ENCODE measurements at regions not wholly inside any gene's neighbourhood (a gene's known extent, or its start where the extent isn't known, plus 50 kb on each side); places are given as distances from the start of the nearest gene placed in this dataset.

DNA sequence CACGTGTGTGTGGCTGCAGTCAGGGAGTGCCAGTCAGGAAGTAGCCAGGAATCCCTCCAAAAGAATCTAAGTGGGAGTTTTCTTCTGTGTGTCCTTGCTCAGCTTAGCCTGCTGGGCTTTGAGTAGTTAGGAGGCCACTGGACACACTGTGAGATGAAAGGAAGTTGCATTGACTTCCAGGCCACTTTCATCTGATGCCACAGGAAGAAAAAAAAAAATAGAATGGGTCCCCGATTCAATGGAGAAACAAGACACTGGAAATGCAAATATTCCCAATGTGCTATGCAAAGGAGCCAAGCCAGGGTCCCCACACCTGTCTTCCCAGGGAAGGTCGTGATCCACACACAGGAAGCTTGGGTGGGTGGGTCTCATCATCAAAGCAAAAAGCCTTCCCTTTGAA is 95.6 kb upstream of the E2F8 start:
- intact Hi-C loops (cut with DNase I; ENCODE audit: low total_unique reads) (no loop called here), in situ Hi-C loops (cut with MboI; ENCODE audit: low pct_ligation_motif_present in 1 of 4, low pct_unique_long_range_greater_than_20kb in 1 of 4, low sequenced_read_pairs in 3 of 4) (no loop called here)
- WGBS, 2 donors (ENCODE audit: low coverage in 1 of 2) = 17 to 37% methylated on average over 1 to 3 of the region's 3 CpGs
- H3K36me3 ChIP-seq = no peaks in the 10 kb centered on the region
- TF ChIP-seq, protein P1, sequence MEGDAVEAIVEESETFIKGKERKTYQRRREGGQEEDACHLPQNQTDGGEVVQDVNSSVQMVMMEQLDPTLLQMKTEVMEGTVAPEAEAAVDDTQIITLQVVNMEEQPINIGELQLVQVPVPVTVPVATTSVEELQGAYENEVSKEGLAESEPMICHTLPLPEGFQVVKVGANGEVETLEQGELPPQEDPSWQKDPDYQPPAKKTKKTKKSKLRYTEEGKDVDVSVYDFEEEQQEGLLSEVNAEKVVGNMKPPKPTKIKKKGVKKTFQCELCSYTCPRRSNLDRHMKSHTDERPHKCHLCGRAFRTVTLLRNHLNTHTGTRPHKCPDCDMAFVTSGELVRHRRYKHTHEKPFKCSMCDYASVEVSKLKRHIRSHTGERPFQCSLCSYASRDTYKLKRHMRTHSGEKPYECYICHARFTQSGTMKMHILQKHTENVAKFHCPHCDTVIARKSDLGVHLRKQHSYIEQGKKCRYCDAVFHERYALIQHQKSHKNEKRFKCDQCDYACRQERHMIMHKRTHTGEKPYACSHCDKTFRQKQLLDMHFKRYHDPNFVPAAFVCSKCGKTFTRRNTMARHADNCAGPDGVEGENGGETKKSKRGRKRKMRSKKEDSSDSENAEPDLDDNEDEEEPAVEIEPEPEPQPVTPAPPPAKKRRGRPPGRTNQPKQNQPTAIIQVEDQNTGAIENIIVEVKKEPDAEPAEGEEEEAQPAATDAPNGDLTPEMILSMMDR (IDR thresholded peaks at IDR 0.05) = no peak
- no peak for TF ChIP-seq POLR2AphosphoS5 (IDR thresholded peaks at IDR 0.05)
- no peak for TF ChIP-seq POLR2A (IDR thresholded peaks at IDR 0.05)
- TF ChIP-seq EP300 (IDR thresholded peaks at IDR 0.05; ENCODE audit: low read depth) = no peak
- H3K4me3 ChIP-seq = no peak overlapping the region
- H3K27me3 ChIP-seq = peaks cover 27% of the 10 kb centered on the region
- H3K9me3 ChIP-seq = no peaks in the 10 kb centered on the region
- no peaks in the 10 kb centered on the region for H3K4me1 ChIP-seq
- H3K27ac ChIP-seq = no peak overlapping the region
- DNase-seq = no peak

DNA sequence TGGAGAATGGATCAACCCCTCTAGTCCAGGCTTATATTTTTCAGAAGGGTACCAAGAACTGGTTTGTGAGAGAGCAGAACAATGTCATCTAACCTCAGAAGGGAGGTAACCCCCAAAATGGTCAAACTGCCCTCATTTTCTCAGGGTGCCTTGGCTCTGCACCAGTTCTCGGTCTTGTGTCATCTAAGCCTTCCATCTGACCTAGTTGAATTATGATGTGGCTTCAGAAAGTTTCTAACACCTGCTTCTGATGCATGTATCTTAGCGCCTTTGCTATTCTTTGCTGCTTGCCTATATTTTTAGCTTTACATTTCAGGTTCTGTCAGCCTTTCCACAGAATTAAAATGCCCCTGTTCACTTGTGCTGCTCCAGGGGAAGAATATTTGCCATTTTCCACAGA is 91.7 kb upstream of the E2F8 start:
- H3K27me3 ChIP-seq = no peaks in the 10 kb centered on the region
- no peaks in the 10 kb centered on the region for H3K9me3 ChIP-seq
- DNase-seq = no peak
- in situ Hi-C loops (cut with MboI; ENCODE audit: low pct_ligation_motif_present in 1 of 4, low pct_unique_long_range_greater_than_20kb in 1 of 4, low sequenced_read_pairs in 3 of 4) = no loop called here
- no peak overlapping the region for H3K27ac ChIP-seq
- WGBS, 2 donors (ENCODE audit: low coverage in 1 of 2) = 77 to 100% methylated on average over 2 of the region's 2 CpGs
- intact Hi-C loops (cut with DNase I; ENCODE audit: low total_unique reads) = no loop called here
- no peaks in the 10 kb centered on the region for H3K36me3 ChIP-seq
- no peak for TF ChIP-seq EP300 (IDR thresholded peaks at IDR 0.05; ENCODE audit: low read depth)
- TF ChIP-seq POLR2AphosphoS5 (IDR thresholded peaks at IDR 0.05) = no peak
- TF ChIP-seq, protein P1 (IDR thresholded peaks at IDR 0.05) = no peak
- no peak for TF ChIP-seq POLR2A (IDR thresholded peaks at IDR 0.05)
- no peaks in the 10 kb centered on the region for H3K4me1 ChIP-seq
- H3K4me3 ChIP-seq = no peak overlapping the region

DNA sequence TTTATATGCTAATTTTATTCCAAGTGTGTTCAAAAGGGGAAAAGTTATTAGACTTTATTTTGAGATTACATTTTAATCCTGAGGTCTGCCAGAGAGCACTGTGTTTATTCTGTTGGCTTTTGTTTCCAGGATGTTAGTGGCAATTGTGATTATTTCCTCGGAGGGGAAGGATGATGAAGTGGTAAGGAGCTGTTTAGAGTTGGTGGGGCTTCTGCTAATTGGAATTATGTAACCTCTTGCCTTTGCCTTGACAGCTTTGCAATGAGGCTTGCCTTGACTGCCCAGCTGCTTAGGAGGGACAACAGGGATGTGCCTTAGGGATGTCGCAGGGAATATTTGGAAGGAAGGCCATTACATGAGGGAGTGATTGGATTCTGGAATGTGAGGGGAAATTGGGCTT is 89.7 kb upstream of the E2F8 start:
- no peak for DNase-seq
- H3K9me3 ChIP-seq = no peaks in the 10 kb centered on the region
- intact Hi-C loops (cut with DNase I; ENCODE audit: low total_unique reads) = no loop called here
- no peaks in the 10 kb centered on the region for H3K27me3 ChIP-seq
- no peaks in the 10 kb centered on the region for H3K36me3 ChIP-seq
- 38 to 40% methylated on average over 1 to 2 of the region's 2 CpGs for WGBS, 2 donors (ENCODE audit: low coverage in 1 of 2)
- no peak overlapping the region for H3K27ac ChIP-seq
- no peaks in the 10 kb centered on the region for H3K4me1 ChIP-seq
- no peak overlapping the region for H3K4me3 ChIP-seq
- no peak for TF ChIP-seq POLR2A (IDR thresholded peaks at IDR 0.05)
- no peak for TF ChIP-seq POLR2AphosphoS5 (IDR thresholded peaks at IDR 0.05)
- TF ChIP-seq, protein P1 (IDR thresholded peaks at IDR 0.05) = no peak
- no peak for TF ChIP-seq EP300 (IDR thresholded peaks at IDR 0.05; ENCODE audit: low read depth)
- in situ Hi-C loops (cut with MboI; ENCODE audit: low pct_ligation_motif_present in 1 of 4, low pct_unique_long_range_greater_than_20kb in 1 of 4, low sequenced_read_pairs in 3 of 4) = no loop called here

DNA sequence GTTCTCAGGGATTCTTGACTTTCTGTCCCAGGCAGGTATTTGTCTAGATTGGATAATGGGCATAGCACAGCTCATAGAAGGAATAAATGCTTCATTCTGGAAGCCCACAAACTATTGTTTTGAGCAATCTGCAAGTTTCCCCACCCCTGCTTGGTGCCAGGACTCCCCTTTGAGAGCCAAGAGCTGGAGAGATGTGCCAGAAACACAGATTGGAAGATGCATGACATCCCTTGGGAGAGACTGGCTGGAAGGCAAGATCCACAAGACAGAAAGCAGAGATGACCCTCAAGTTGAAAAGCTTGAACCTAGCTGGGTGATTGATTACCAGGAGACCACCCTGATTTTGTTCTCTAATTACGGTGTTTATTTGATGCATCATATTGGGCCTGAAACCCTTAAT is 89.2 kb upstream of the E2F8 start:
- intact Hi-C loops (cut with DNase I; ENCODE audit: low total_unique reads) (no loop called here), in situ Hi-C loops (cut with MboI; ENCODE audit: low pct_ligation_motif_present in 1 of 4, low pct_unique_long_range_greater_than_20kb in 1 of 4, low sequenced_read_pairs in 3 of 4) (no loop called here)
- H3K27me3 ChIP-seq = no peaks in the 10 kb centered on the region
- 75% methylated on average over 1 of the region's 1 CpG; no CpG with 5 or more reads in 1 of the 2 donors for WGBS, 2 donors (ENCODE audit: low coverage in 1 of 2)
- H3K4me1 ChIP-seq = no peaks in the 10 kb centered on the region
- no peak overlapping the region for H3K4me3 ChIP-seq
- no peaks in the 10 kb centered on the region for H3K9me3 ChIP-seq
- DNase-seq = no peak
- TF ChIP-seq, protein P1 (IDR thresholded peaks at IDR 0.05) = no peak
- TF ChIP-seq POLR2AphosphoS5 (IDR thresholded peaks at IDR 0.05) (no peak), POLR2A (IDR thresholded peaks at IDR 0.05) (no peak), EP300 (IDR thresholded peaks at IDR 0.05; ENCODE audit: low read depth) (no peak)
- no peaks in the 10 kb centered on the region for H3K36me3 ChIP-seq
- H3K27ac ChIP-seq = no peak overlapping the region

Data from transverse colon (tissue), 4 donors.